Ammon's horn (tissue), 1 donor: ENCODE measurements at regions not wholly inside any gene's neighbourhood (a gene's known extent, or its start where the extent isn't known, plus 50 kb on each side); places are given as distances from the start of the nearest gene placed in this dataset.

ENCODE experiments used
- DNase-seq: peaks from one replicate; pipeline ENCODE4 v3.0.0-alpha.2; 2016; ENCODE audit warnings: low spot score

DNA sequence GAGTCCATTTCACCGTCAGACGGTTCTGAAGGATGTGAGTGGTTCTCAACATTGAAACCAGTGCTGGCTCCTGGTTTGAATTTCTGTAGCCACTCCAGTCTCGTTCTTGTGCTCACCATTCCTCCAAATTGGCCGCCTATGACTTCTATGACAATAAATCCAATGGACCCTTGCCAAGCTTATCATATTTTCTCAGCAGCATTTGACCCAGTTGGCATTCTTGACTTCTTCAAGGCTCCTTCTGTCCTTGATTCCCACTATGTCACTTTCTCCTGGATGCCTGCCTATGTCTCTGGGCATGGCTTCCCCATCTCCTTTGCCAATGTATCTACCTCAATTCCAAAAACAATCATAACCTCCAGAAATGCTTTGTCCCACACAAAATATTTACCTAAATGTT, 756.0 kb upstream of the NRSN1 start:
- DNase-seq = no peak

DNA sequence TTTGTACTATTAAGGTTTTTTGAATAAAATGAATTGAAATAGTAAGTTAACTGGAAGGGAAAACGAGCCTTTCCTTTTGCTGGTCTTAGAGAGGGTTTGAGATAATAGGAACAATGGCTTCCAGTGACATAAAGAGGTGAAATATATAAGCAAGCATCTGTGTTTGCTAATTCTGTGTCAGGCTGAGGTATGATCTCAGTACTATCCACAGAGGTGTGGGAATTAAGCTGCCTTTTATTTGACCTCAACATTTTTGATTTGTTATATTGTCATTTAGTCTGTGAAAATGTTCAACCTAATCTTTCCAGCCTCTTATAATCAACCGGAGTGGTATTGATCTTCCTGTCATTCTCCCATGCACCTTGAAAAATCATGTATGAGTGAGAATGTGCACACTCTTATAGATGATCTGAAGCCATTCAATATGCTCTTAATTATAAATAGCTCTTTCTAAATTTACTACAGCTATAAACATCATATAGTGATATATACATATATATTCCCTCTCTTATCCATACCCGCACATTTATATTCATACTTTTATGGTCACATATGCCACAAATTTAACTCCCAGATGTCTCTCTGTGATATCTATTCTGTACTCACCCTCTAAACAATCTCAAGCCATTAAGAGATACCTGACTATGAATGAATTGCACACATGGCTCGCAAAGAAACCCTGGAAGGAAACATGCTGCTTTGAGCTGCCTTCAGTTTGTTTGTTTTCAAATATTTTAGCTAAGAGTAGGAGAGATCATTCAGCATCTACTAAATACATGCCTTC, 754.7 kb upstream of the NRSN1 start:
- DNase-seq = no peak

DNA sequence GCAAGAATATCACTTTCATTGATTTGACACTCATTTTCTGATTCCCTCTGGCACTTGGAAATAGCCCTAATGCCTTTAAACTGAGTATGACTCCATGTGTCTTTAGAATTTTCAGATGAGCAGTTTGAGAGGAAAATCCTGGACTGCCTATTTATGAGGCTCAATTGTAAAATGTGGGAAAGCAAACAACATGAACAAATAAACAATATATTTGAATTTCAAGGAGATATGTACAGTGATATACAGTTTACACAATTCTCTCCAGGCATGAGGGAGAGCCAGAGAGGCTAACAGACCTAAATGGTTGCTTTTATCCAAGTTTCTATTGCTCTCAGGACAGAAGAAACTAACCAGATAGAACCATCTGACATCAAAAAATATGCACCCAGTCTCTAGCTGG, 748.2 kb upstream of the NRSN1 start:
- no peak for DNase-seq

GRCh38 chr6:23380465-23380864, 745.5 kb upstream of the NRSN1 start:
- DNase-seq = no peak

- DNase-seq = no peak
These were observed 737.8 kb upstream of the NRSN1 start for GRCh38 chr6:23388086-23388783.

- DNase-seq = no peak
These were observed 736.6 kb upstream of the NRSN1 start for GRCh38 chr6:23389386-23389785.

DNA sequence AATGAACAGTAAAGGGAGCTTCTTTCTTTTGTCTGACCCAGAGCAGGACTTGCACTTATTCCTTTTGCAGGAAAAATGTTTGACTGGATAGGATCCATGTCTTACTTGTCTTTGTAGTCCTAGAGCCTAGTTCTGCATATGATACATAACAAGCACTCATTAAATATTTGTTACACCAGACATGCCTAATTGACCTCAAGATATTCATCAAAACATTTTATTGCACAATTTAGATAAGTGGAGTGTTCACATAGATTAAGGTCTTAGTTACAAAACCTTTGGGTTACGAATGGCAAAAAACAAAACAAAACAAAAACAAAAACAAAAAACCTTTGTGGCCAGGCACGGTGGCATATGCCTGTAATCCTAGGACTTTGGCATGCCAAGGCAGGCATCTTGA, 735.8 kb upstream of the NRSN1 start:
- DNase-seq = no peak

DNA sequence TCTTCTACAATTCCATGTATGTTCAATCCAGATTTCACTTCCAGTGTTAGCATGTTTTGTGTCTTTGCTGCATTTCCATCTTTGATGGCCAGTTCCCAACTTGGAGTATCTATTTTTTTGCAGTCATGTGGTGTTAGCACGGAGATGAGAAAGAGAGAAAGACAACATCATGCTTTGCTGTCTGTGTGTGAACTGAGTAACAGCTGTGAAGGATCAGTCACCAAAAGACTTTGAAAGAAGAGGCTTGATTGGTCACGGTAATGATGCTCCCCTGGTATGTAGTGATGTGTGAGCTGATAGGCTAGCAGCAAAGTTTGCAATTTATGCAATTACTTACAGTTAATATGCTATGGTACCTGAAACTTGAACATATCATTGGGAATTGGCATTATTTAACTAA, 731.3 kb upstream of the NRSN1 start:
- DNase-seq = no peak

GRCh38 chr6:23395381-23395780, 730.6 kb upstream of the NRSN1 start:
- DNase-seq = no peak

DNA sequence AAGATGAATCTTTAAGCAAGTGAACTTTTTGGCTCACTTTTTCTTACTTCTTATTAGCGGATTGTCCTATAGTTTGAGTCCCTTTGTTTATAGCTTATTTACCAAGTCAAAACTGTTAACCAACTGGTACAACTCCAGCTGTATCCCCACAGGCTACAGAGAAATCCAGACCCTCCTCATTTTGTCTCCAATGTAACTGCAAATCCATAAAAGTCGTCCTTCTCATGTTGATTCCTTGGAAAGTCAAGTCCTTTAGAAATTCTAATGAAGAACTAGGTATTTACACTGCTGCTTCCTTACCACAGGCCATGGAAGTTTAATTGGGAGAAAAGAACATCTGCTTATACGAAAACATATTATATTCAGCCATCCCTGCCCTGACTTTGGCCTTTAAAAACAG, 729.1 kb upstream of the NRSN1 start:
- DNase-seq = no peak

- DNase-seq = no peak
These were observed 722.6 kb upstream of the NRSN1 start for GRCh38 chr6:23403460-23403859.

DNA sequence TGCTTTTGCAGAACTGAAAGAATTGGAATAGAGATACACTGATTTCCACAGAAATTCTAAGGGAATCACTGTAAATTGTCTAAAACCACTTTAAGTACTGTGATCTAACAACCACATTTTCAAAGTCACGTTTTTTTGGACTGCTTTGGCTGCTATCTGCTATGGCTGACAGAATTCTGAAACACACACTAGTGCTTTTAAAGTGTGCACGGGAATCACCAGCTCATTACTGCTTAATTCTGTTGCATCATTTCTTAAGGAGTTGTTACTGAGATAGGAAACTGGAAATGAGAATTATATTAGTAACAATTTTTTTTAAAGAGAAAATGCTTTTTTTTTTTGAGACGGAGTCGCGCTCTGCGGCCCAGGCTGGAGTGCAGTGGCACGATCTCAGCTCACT, 716.5 kb upstream of the NRSN1 start:
- DNase-seq = no peak

GRCh38 chr6:23410439-23410838, 715.6 kb upstream of the NRSN1 start:
- no peak for DNase-seq

GRCh38 chr6:23412770-23413169, 713.2 kb upstream of the NRSN1 start:
- no peak for DNase-seq

DNA sequence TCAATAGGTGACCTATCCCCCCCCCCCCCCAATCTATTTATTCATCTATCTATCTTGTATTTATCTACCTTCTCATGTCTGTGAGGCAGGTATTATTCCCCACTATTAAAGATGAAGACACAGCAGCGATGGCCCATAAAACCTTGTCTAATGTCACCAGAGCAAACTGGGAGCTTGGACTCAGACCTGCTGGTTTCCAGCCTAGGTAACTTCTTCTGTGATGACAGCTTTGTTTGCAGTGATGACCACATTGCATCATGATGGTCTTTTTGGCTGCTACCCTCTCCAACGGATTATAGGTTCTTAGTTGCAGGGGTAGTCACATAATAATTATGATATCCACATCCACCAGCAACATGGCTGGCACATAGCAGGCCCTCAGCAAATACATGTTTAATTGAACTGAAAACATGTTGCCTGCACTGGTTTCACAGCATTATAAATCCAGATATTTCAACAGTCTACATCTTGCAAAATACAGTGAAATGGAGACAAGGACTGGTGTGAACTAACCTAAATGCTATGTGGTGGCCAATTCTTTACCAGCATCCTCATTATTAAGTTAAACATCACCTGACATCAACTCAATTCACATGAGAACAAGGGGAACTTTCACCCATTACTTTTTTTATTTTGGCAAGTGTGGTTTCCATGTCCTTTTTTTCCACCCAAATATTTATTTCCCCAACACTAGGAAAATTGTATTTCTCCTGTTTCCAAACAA, 712.5 kb upstream of the NRSN1 start:
- no peak for DNase-seq

DNA sequence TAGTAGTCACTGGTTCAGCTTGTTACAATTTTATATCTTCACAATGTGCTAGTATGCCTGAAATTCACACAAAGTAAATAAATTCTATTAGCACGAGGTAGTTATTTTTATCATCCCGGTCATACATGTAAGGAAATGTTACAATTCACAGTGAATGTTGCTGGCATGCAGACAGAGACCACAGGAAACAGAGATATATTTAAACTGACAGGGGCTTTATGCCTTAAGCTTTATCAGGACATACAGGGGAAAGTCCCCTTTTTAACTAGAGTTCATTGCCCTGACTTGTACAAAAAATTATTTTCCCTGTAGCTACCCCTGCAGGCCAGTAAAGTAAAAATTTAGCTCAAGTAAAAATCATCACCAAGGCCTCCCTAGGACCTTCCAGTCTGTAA, 712.0 kb upstream of the NRSN1 start:
- DNase-seq = peak; percentile 7

- no peak for DNase-seq
These were observed 711.1 kb upstream of the NRSN1 start for GRCh38 chr6:23414922-23415321.

GRCh38 chr6:23415819-23416427, 710.1 kb upstream of the NRSN1 start:
- DNase-seq = no peak

- DNase-seq = no peak
These were observed 708.9 kb upstream of the NRSN1 start for GRCh38 chr6:23417133-23417532.

GRCh38 chr6:23418095-23418494, 707.9 kb upstream of the NRSN1 start:
- DNase-seq = no peak

- DNase-seq = no peak
These were observed 707.0 kb upstream of the NRSN1 start for GRCh38 chr6:23419046-23419445.

DNA sequence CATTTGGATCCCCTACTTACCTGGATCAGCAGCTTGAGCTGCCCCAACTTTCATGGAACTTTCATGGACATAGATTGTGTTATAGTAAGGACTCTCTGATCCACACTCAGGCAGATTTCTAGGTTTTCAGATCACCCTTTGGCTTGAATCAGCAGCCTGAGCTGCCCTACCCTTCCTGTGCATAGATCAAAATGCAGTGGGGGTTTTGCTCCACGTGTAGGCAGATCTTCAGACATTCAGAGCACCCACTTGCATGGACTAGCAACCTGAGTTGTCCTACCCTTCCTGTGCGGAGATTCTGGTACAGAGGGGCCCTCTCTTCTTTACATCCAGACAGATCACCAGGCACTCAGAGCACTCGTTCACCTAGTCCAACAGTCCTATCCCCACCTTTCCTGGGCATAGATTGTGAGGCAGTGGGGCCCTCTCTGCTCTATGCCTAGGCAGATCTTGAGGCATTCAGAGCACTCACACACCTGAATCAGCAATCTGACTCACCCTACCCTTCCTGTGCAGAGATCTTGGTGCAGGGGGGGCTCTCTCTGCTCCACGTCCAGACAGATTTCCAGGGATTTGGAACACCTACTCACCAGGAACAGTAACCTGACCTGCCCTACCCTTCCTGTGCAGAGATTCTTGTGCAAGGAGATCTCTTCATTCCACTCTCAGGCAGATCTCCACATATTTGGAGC, 705.2 kb upstream of the NRSN1 start:
- DNase-seq = no peak
